SK-N-MC (cell line): ENCODE measurements at regions not wholly inside any gene's neighbourhood (a gene's known extent, or its start where the extent isn't known, plus 50 kb on each side); places are given as distances from the start of the nearest gene placed in this dataset.

Experiments
- DNase-seq: peaks from one replicate; pipeline ENCODE4 v3.0.0-alpha.2; 2011; ENCODE audit warnings: low read depth, low spot score
- H3K27ac ChIP-seq: fragments of 200-600 bp; sonication (generic); 2 replicates; pipeline ENCODE4 v1.5.1; 2016; ENCODE audit warnings: mixed run types
- H3K36me3 ChIP-seq: fragments of 200-600 bp; sonication (generic); 2 replicates; pipeline ENCODE4 v1.6.1; 2017; ENCODE audit warnings: antibody characterized with exemption, low read length, mixed read lengths; ENCODE audit not compliant: insufficient read depth
- H3K4me3 ChIP-seq: fragments of 200-600 bp; sonication (generic); 2 replicates; pipeline ENCODE4 v1.5.1; 2016
- H3K9ac ChIP-seq: fragments of 200-600 bp; sonication (generic); 2 replicates; pipeline ENCODE4 v1.8.0; 2017; ENCODE audit warnings: mixed run types, mixed read lengths; ENCODE audit not compliant: insufficient read length
- H3K9me3 ChIP-seq: fragments of 200-600 bp; sonication (generic); 2 replicates; pipeline ENCODE4 v1.6.1; 2017; ENCODE audit warnings: low read depth, mild to moderate bottlenecking, antibody characterized with exemption, low read length, moderate library complexity, mixed read lengths
- EZH2 ChIP-seq: fragments of 200-600 bp; sonication (generic); IDR thresholded peaks from one replicate; pipeline ENCODE4 v1.6.1; 2017; ENCODE audit warnings: antibody characterized with exemption
- FOXP2 ChIP-seq: optimal IDR thresholded peaks from 2 replicates; pipeline ENCODE3; 2011; ENCODE audit warnings: mild to moderate bottlenecking, moderate library complexity; ENCODE audit not compliant: insufficient read depth; ENCODE audit errors: extremely low read length, control extremely low read depth
- POLR2AphosphoS5 ChIP-seq: IDR thresholded peaks from 2 replicates; pipeline ENCODE4 v1.6.1; 2012; ENCODE audit warnings: mild to moderate bottlenecking, low read depth, low read length, borderline replicate concordance

GRCh38 chr11:116126562-116126961, 622.3 kb upstream of the CADM1 start:
- no peak overlapping the region for H3K4me3 ChIP-seq
- no peak overlapping the region for H3K9ac ChIP-seq
- H3K36me3 ChIP-seq = no peaks in the 10 kb centered on the region
- no peak for TF ChIP-seq FOXP2
- TF ChIP-seq POLR2AphosphoS5 = no peak
- no peak for TF ChIP-seq EZH2
- no peak overlapping the region for H3K27ac ChIP-seq
- DNase-seq = no peak
- H3K9me3 ChIP-seq = no peaks in the 10 kb centered on the region

- Histone ChIP-seq H3K4me3 (no peak overlapping the region), H3K27ac (no peak overlapping the region), H3K36me3 (no peaks in the 10 kb centered on the region), H3K9me3 (no peaks in the 10 kb centered on the region), H3K9ac (no peak overlapping the region)
- TF ChIP-seq POLR2AphosphoS5 = no peak
- no peak for TF ChIP-seq FOXP2
- no peak for TF ChIP-seq EZH2
- no peak for DNase-seq
These were observed 620.9 kb upstream of the CADM1 start for GRCh38 chr11:116124922-116125714.

DNA sequence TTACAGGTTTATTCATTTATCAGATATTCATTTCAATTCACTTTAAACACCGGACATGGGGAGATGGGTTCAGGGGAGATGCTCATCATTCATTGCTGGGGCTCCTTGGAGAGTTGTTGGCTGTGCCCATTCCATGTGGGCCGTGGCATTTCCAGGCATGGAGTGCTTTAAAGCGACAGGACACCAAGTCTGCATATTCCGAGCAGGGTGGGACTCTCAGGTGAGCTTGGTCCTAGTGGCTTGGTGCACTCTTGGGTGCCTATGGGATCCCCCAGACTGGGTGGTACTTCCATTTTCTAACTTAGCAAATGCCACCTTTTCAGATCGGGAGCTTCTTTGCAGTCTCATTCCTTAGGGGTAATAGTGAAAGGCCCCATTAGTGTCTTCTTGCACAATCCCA, 619.5 kb upstream of the CADM1 start:
- DNase-seq = no peak
- Histone ChIP-seq H3K4me3 (no peak overlapping the region), H3K36me3 (no peaks in the 10 kb centered on the region), H3K9me3 (no peaks in the 10 kb centered on the region), H3K27ac (no peak overlapping the region), H3K9ac (no peak overlapping the region)
- TF ChIP-seq POLR2AphosphoS5 = no peak
- TF ChIP-seq FOXP2 = no peak
- TF ChIP-seq EZH2 = no peak

DNA sequence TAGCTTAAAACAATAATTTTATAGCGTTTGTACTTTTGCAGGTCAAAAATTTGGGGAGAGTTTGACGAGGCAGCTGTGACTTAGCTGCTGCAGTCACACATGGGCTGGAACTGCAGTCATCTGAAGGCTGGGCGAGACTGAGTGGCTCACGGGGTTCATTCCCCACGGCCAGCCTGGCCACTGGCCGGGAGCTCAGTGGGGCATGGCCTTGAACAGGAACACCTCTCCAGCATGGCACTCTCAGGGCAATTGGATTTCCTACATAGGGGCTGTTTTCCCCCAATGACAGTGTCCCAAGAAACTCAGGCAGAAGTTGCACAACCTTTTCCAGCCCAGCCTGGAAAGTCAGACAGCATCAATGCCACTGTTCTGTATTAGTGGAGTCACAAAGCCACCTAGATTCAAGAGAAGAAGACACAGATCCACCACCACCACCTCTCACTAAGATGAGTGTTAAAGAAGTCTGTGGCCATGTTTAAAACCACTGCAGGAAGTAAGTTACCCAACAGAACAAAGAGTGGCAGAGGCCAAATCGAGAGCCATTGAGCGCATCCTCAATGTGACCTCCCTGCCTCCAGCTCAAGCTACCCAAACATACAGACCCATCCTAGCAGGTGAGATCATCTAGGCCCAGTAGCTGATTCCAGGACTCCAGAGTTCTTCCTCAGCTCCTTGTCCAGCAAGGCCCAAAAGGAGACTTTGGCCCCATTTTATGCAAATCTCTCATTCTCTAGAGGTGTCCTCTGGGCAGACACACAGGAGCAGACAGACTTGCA, 618.7 kb upstream of the CADM1 start:
- Histone ChIP-seq H3K9ac (no peak overlapping the region), H3K4me3 (no peak overlapping the region), H3K36me3 (no peaks in the 10 kb centered on the region), H3K9me3 (no peaks in the 10 kb centered on the region), H3K27ac (no peak overlapping the region)
- TF ChIP-seq FOXP2 (no peak), EZH2 (no peak), POLR2AphosphoS5 (no peak)
- DNase-seq = no peak

- DNase-seq = no peak
- H3K36me3 ChIP-seq = no peaks in the 10 kb centered on the region
- H3K4me3 ChIP-seq = no peak overlapping the region
- H3K9ac ChIP-seq = no peak overlapping the region
- TF ChIP-seq POLR2AphosphoS5 (no peak), EZH2 (no peak), FOXP2 (no peak)
- H3K9me3 ChIP-seq = no peaks in the 10 kb centered on the region
- no peak overlapping the region for H3K27ac ChIP-seq
These were observed 614.9 kb upstream of the CADM1 start for GRCh38 chr11:116119158-116119557.

DNA sequence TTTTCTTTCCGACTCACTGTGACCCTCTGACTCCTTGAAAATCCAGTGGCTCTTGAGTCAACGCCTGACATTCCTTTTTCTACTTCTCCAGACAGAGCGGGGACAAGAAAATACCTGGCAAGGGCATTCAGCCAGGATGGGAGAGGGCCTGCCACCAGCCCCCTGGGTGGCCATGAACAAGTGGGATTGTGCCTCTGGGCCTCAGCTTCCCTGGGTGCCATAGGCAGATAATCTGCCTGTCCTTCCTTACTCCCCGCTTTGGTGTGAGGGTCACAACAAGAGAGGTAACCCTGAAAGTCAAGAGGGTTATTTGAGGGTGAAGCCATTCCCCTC, 613.9 kb upstream of the CADM1 start:
- H3K9me3 ChIP-seq = no peaks in the 10 kb centered on the region
- H3K36me3 ChIP-seq = no peaks in the 10 kb centered on the region
- DNase-seq = no peak
- H3K9ac ChIP-seq = no peak overlapping the region
- no peak overlapping the region for H3K27ac ChIP-seq
- TF ChIP-seq POLR2AphosphoS5 (no peak), EZH2 (no peak), FOXP2 (no peak)
- H3K4me3 ChIP-seq = no peak overlapping the region

GRCh38 chr11:116117331-116118137, 613.3 kb upstream of the CADM1 start:
- H3K4me3 ChIP-seq = no peak overlapping the region

GRCh38 chr11:116115801-116116200, 611.6 kb upstream of the CADM1 start:
- Histone ChIP-seq H3K27ac (no peak overlapping the region), H3K4me3 (no peak overlapping the region), H3K9me3 (no peaks in the 10 kb centered on the region), H3K9ac (no peak overlapping the region), H3K36me3 (no peaks in the 10 kb centered on the region)
- DNase-seq = no peak
- TF ChIP-seq FOXP2 (no peak), EZH2 (no peak), POLR2AphosphoS5 (no peak)

More at GRCh38 chr11:116117331-116118137, 613.3 kb upstream of the CADM1 start:
- DNase-seq = no peak
- Histone ChIP-seq H3K9ac (no peak overlapping the region), H3K36me3 (no peaks in the 10 kb centered on the region), H3K27ac (no peak overlapping the region), H3K9me3 (no peaks in the 10 kb centered on the region)
- no peak for TF ChIP-seq EZH2
- no peak for TF ChIP-seq FOXP2
- TF ChIP-seq POLR2AphosphoS5 = no peak
